ENCODE measurements at regions not wholly inside any gene's neighbourhood (a gene's known extent, or its start where the extent isn't known, plus 50 kb on each side); places are given as distances from the start of the nearest gene placed in this dataset.

- H3K9me2 ChIP-seq (ENCODE audit: insufficient read depth, low read length), result no peaks in the 10 kb centered on the region
- no peaks in the 10 kb centered on the region for H4K20me1 ChIP-seq (ENCODE audit: insufficient read depth)
- H3K27me3 ChIP-seq (ENCODE audit: insufficient read depth, low read depth, low read length), result no peaks in the 10 kb centered on the region
- no peak overlapping the region for H2AFZ ChIP-seq (ENCODE audit: low read depth, low read length)
- no peak overlapping the region for H3K9ac ChIP-seq (ENCODE audit: low read length)
- H3K4me2 ChIP-seq (ENCODE audit: low read length), result no peak overlapping the region
- no peaks in the 10 kb centered on the region for H3K79me2 ChIP-seq (replicated peaks; ENCODE audit: insufficient read depth, low read length)
- no peak overlapping the region for H3K27ac ChIP-seq (ENCODE audit: low read length)
- peaks cover 5% of the 10 kb centered on the region for H3K9me3 ChIP-seq (ENCODE audit: low read length)
- H3F3A ChIP-seq (ENCODE audit: insufficient read depth, low read length, poor library complexity, severe bottlenecking), result no peaks in the 10 kb centered on the region
- no peak for TF ChIP-seq CTCF (IDR thresholded peaks at IDR 0.05; ENCODE audit: poor library complexity, severe bottlenecking)
- no peak for TF ChIP-seq MXI1 (conservative IDR thresholded peaks at IDR 0.05; ENCODE audit: poor library complexity, severe bottlenecking)
- no peak for TF ChIP-seq REST (IDR thresholded peaks at IDR 0.05; ENCODE audit: borderline replicate concordance)
- no peak for TF ChIP-seq SMC3 (conservative IDR thresholded peaks at IDR 0.05; ENCODE audit: poor library complexity)
- no peak for TF ChIP-seq EZH2 (IDR thresholded peaks at IDR 0.05; ENCODE audit: borderline replicate concordance, insufficient read depth, low read length, poor library complexity, severe bottlenecking)
- TF ChIP-seq EP300 (conservative IDR thresholded peaks at IDR 0.05; ENCODE audit: poor library complexity, severe bottlenecking), result no peak
- no peak for TF ChIP-seq RAD21 (conservative IDR thresholded peaks at IDR 0.05)
- no peak for TF ChIP-seq TAF1 (IDR thresholded peaks at IDR 0.05; ENCODE audit: low read depth)
- no peak for TF ChIP-seq POLR2AphosphoS5 (IDR thresholded peaks at IDR 0.05)
- H3K4me3 ChIP-seq (ENCODE audit: low read length), result no peak overlapping the region
- H3K36me3 ChIP-seq (ENCODE audit: insufficient read depth, low read length), result no peaks in the 10 kb centered on the region
Measured at GRCh38 chr6:4313044-4313686, 177.8 kb upstream of the ECI2 start.

- H3K36me3 ChIP-seq (ENCODE audit: insufficient read depth, low read length), result no peaks in the 10 kb centered on the region
- H3K9me2 ChIP-seq (ENCODE audit: insufficient read depth, low read length), result no peaks in the 10 kb centered on the region
- no peak overlapping the region for H3K4me3 ChIP-seq (ENCODE audit: low read length)
- no peaks in the 10 kb centered on the region for H4K20me1 ChIP-seq (ENCODE audit: insufficient read depth)
- no peak for TF ChIP-seq POLR2AphosphoS5 (IDR thresholded peaks at IDR 0.05)
- peaks cover 5% of the 10 kb centered on the region for H3K9me3 ChIP-seq (ENCODE audit: low read length)
- H3F3A ChIP-seq (ENCODE audit: insufficient read depth, low read length, poor library complexity, severe bottlenecking), result no peaks in the 10 kb centered on the region
- no peak overlapping the region for H3K9ac ChIP-seq (ENCODE audit: low read length)
- H3K4me2 ChIP-seq (ENCODE audit: low read length), result no peak overlapping the region
- no peaks in the 10 kb centered on the region for H3K79me2 ChIP-seq (replicated peaks; ENCODE audit: insufficient read depth, low read length)
- no peaks in the 10 kb centered on the region for H3K27me3 ChIP-seq (ENCODE audit: insufficient read depth, low read depth, low read length)
- no peak overlapping the region for H2AFZ ChIP-seq (ENCODE audit: low read depth, low read length)
- H3K27ac ChIP-seq (ENCODE audit: low read length), result no peak overlapping the region
Measured at GRCh38 chr6:4311976-4312860, 176.8 kb upstream of the ECI2 start.
